GM12878 (cell line): ENCODE measurements at regions not wholly inside any gene's neighbourhood (a gene's known extent, or its start where the extent isn't known, plus 50 kb on each side); places are given as distances from the start of the nearest gene placed in this dataset.

Source experiments
- ATAC-seq: fragments of 200-7000 bp; cut with Tn5 transposase; 3 replicates; pipeline ENCODE4 v1.9.1; 2020; ENCODE audit warnings: mild to moderate bottlenecking, moderate library complexity
- BruUV-seq: library from RNA; stranded (reverse); fragments of 400-500 nt; replicated peaks from 2 replicates; lab custom pipeline; 2021; lab: Mats Ljungman, UMichigan
- CTCF ChIA-PET: fragments of 300-600 bp; sonication (Branson Sonifier 250); formaldehyde crosslinking; extraction: SDS; loops from one replicate; lab custom pipeline; 2021; ENCODE audit warnings: inconsistent platforms; lab: Yijun Ruan, JAX
- POLR2A ChIA-PET: fragments of 350-600 bp; formaldehyde crosslinking; extraction: SDS; loops from one replicate; lab custom pipeline; 2021; ENCODE audit warnings: inconsistent platforms; lab: Charles Lee
- RAD21 ChIA-PET: fragments of 300-600 bp; sonication (Branson Sonifier 250); formaldehyde crosslinking; loops from one replicate; lab custom pipeline; 2023; ENCODE audit warnings: antibody characterized with exemption; ENCODE audit not compliant: unreplicated experiment; lab: Charles Lee
- SMC1A ChIA-PET: fragments of 300-600 bp; sonication (Branson Sonifier 250); formaldehyde crosslinking; loops from one replicate; lab custom pipeline; 2023; ENCODE audit not compliant: unreplicated experiment, uncharacterized antibody; lab: Charles Lee
- DNase-seq: peaks from one replicate; pipeline ENCODE4 v3.0.0-alpha.2; 2011; ENCODE audit warnings: low read depth, low spot score
- FAIRE-seq: peaks from 3 replicates; lab custom pipeline; 2011; peaks lifted over from hg19 to GRCh38; lab: Jason Lieb, UNC
- H2AFZ ChIP-seq: 2 replicates; pipeline ENCODE4 v1.6.0; 2011; ENCODE audit warnings: low read depth, low read length, control low read depth; ENCODE audit not compliant: control insufficient read depth
- H3K27ac ChIP-seq: 2 replicates; pipeline ENCODE4 v1.5.1; 2011; ENCODE audit warnings: control low read depth; ENCODE audit not compliant: control insufficient read depth, insufficient read depth
- H3K27me3 ChIP-seq, 2 experiments: replicated peaks in 1 of 2; 2 replicates each; pipeline versions ENCODE4 v1.6.0 to v1.6.1; 2011; ENCODE audit warnings: low read length in 1 of 2; ENCODE audit not compliant: control insufficient read depth in 2 of 2, insufficient read depth in 2 of 2
- H3K36me3 ChIP-seq, 2 experiments: 2 replicates each; pipeline ENCODE4 v1.5.1; 2011; ENCODE audit warnings: low read length in 1 of 2; ENCODE audit not compliant: control insufficient read depth in 2 of 2, insufficient read depth in 2 of 2
- H3K4me1 ChIP-seq: 2 replicates; pipeline ENCODE4 v1.6.1; 2011; ENCODE audit warnings: mild to moderate bottlenecking, low read length, moderate library complexity, mixed read lengths; ENCODE audit not compliant: control insufficient read depth, insufficient read depth
- H3K4me2 ChIP-seq: 2 replicates; pipeline ENCODE4 v1.6.0; 2011; ENCODE audit warnings: control low read depth; ENCODE audit not compliant: control insufficient read depth, insufficient read depth
- H3K4me3 ChIP-seq: fragments of 200-600 bp; sonication (generic); 2 replicates; pipeline ENCODE4 v1.5.1; 2016
- H3K79me2 ChIP-seq: 2 replicates; pipeline ENCODE4 v1.6.0; 2011; ENCODE audit warnings: low read length; ENCODE audit not compliant: control insufficient read depth, insufficient read depth
- H3K9ac ChIP-seq: 2 replicates; pipeline ENCODE4 v1.8.0; 2011; ENCODE audit warnings: low read length, control low read depth, mixed read lengths; ENCODE audit not compliant: control insufficient read depth, insufficient read depth
- H3K9me3 ChIP-seq: replicated peaks from 3 replicates; pipeline ENCODE4 v1.5.1; 2011; ENCODE audit warnings: mild to moderate bottlenecking, low read length; ENCODE audit not compliant: control insufficient read depth, insufficient read depth
- H4K20me1 ChIP-seq: 2 replicates; pipeline ENCODE4 v1.6.0; 2011; ENCODE audit not compliant: control insufficient read depth, insufficient read depth
- ASH2L ChIP-seq: fragments of 300-600, 200-600 bp; sonication (generic); IDR thresholded peaks from 2 replicates; pipeline ENCODE4 v1.6.1; 2017; ENCODE audit warnings: low read depth, mild to moderate bottlenecking, borderline replicate concordance
- CREM ChIP-seq: IDR thresholded peaks from 2 replicates; pipeline ENCODE4 v1.6.1; 2014; ENCODE audit warnings: antibody characterized with exemption, low read depth
- ELK1 ChIP-seq: IDR thresholded peaks from 2 replicates; pipeline ENCODE4 v1.6.1; 2012; ENCODE audit warnings: low read depth, low read length, improper control_type of control experiment
- EZH2 ChIP-seq: IDR thresholded peaks from 2 replicates; pipeline ENCODE4 v1.6.1; 2012; ENCODE audit warnings: low read depth, mild to moderate bottlenecking, control low read depth, inconsistent platforms, low read length, borderline replicate concordance; ENCODE audit not compliant: control insufficient read depth
- HDGF ChIP-seq: fragments of 450-650 bp; IDR thresholded peaks from 2 replicates; pipeline ENCODE4 v1.6.1; 2016; ENCODE audit warnings: antibody characterized with exemption
- HSF1 ChIP-seq: fragments of 150-350 bp; IDR thresholded peaks from 2 replicates; pipeline ENCODE4 v1.6.1; 2014; ENCODE audit warnings: mild to moderate bottlenecking, low read depth, low read length
- MAX ChIP-seq: IDR thresholded peaks from 2 replicates; pipeline ENCODE4 v1.6.1; 2012; ENCODE audit warnings: low read depth, low read length, improper control_type of control experiment
- NFYB ChIP-seq: IDR thresholded peaks from 2 replicates; pipeline ENCODE4 v1.6.1; 2011; ENCODE audit warnings: low read depth, mild to moderate bottlenecking, low read length, improper control_type of control experiment, moderate library complexity; ENCODE audit not compliant: insufficient read depth
- NRF1 ChIP-seq: conservative IDR thresholded peaks from 2 replicates; pipeline ENCODE4 v1.6.1; 2011; ENCODE audit warnings: mild to moderate bottlenecking, low read depth, low read length, improper control_type of control experiment
- PBX3 ChIP-seq: IDR thresholded peaks from 2 replicates; pipeline ENCODE4 v1.6.1; 2011; ENCODE audit warnings: mild to moderate bottlenecking, low read depth, low read length, moderate library complexity; ENCODE audit not compliant: insufficient replicate concordance
- SRF ChIP-seq, 2 experiments: IDR thresholded peaks; 2 replicates each; pipeline ENCODE4 v1.6.1; 2011; ENCODE audit warnings: low read depth in 2 of 2, low read length in 2 of 2, mild to moderate bottlenecking in 1 of 2, moderate library complexity in 1 of 2
- YBX1 ChIP-seq: fragments of 450-650 bp; IDR thresholded peaks from 2 replicates; pipeline ENCODE4 v1.6.1; 2016; ENCODE audit warnings: antibody characterized with exemption
- ZNF207 ChIP-seq: fragments of 450-650 bp; IDR thresholded peaks from 2 replicates; pipeline ENCODE4 v1.6.1; 2014; ENCODE audit warnings: antibody characterized with exemption, mild to moderate bottlenecking, borderline replicate concordance
- WGBS: methylation state at CpG from one replicate; pipeline ENCODE4 v1.1.6; 2016; ENCODE audit warnings: low lambda C conversion rate; ENCODE audit not compliant: insufficient replicate concordance, insufficient coverage; ENCODE audit errors: missing lambda C conversion rate; 5-methylcytosine and 5-hydroxymethylcytosine counted together
- in situ Hi-C: fragments of 300-500 bp; cut with MboI; formaldehyde crosslinking; loops from 9 replicates; pipeline ENCODE4 v1.14.3; 2018; ENCODE audit warnings: mixed read lengths
- intact Hi-C: fragments of 100-400 bp; cut with micrococcal nuclease; formaldehyde crosslinking; loops from one replicate; pipeline ENCODE4 v1.14.2; 2022; ENCODE audit not compliant: unreplicated experiment

GRCh38 chrY:8121825-8122224 is 1210.3 kb upstream of the AMELY start (continued):
- TF ChIP-seq YBX1 (no peak), MAX (no peak), PBX3 (no peak), ZNF207 (no peak), ASH2L (no peak)

- TF ChIP-seq ELK1 (no peak), NFYB (no peak), CREM (no peak), SRF (IDR thresholded peaks at IDR 0.05; ENCODE audit: low read depth in 2 of 2, low read length in 2 of 2) (no peak), NRF1 (no peak), HSF1 (no peak), EZH2 (no peak), HDGF (no peak)
- POLR2A ChIA-PET, result no interaction called here
- ATAC-seq (no peak), FAIRE-seq (no peak), DNase-seq (no peak)
- Histone ChIP-seq H3K9ac (no peak overlapping the region), H3K27me3 (no peaks in the 10 kb centered on the region), H3K4me2 (no peak overlapping the region), H2AFZ (no peak overlapping the region), H3K4me3 (no peak overlapping the region), H4K20me1 (no peaks in the 10 kb centered on the region), H3K9me3 (no peaks in the 10 kb centered on the region), H3K4me1 (no peaks in the 10 kb centered on the region), H3K79me2 (no peaks in the 10 kb centered on the region), H3K36me3 (no peaks in the 10 kb centered on the region), H3K27ac (no peak overlapping the region)
- RAD21 ChIA-PET, result no interaction called here
- in situ Hi-C loops, result no loop called here
- intact Hi-C loops, result no loop called here
- BruUV-seq, result no TSS peak
- CTCF ChIA-PET, result no interaction called here
- SMC1A ChIA-PET, result no interaction called here
- WGBS, result no CpG with 5 or more reads among the region's 1 CpG
Observed at GRCh38 chrY:8094429-8094828, 1182.9 kb upstream of the AMELY start.
